ENCODE measurements at regions not wholly inside any gene's neighbourhood (a gene's known extent, or its start where the extent isn't known, plus 50 kb on each side); places are given as distances from the start of the nearest gene placed in this dataset.

DNA sequence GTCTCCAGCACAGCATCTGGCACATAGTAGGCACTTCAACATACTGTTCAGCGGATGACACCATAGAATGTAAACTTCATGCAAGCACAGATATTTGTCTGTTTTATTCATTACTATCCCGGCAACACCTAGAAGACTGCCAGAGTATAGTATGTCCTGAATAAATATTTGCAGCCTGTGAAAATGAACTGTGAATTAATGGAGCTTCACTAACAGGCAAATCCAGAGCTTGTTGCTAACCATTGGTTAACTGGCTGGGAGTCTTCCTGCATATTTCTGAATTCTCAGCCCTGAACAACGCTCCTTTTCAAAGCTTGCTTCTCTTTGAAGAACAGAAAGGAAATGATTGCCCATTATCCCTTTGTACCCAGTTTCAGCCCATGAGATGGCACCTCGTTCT lies 243.3 kb upstream of the CRY1 start (continued):
- TF ChIP-seq TSHZ2 (CRISPR knock-in tag; IDR thresholded peaks at IDR 0.05) (no peak), RARB (CRISPR knock-in tag; IDR thresholded peaks at IDR 0.05) (no peak), TOX (CRISPR knock-in tag; IDR thresholded peaks at IDR 0.05; ENCODE audit: borderline replicate concordance) (no peak), ZNF8 (CRISPR knock-in tag; IDR thresholded peaks at IDR 0.05) (no peak), BACH2 (CRISPR knock-in tag; IDR thresholded peaks at IDR 0.05; ENCODE audit: borderline replicate concordance) (no peak), TCF4 (CRISPR knock-in tag; IDR thresholded peaks at IDR 0.05; ENCODE audit: borderline replicate concordance) (no peak), ZFP3 (CRISPR knock-in tag; IDR thresholded peaks at IDR 0.05) (no peak), ESRRG (CRISPR knock-in tag; IDR thresholded peaks at IDR 0.05) (no peak), PPARA (CRISPR knock-in tag; IDR thresholded peaks at IDR 0.05; ENCODE audit: borderline replicate concordance) (no peak), ZNF565 (CRISPR knock-in tag; conservative IDR thresholded peaks at IDR 0.05; ENCODE audit: low read depth) (no peak), OSR1 (CRISPR knock-in tag; IDR thresholded peaks at IDR 0.05) (no peak), ZNF70 (CRISPR knock-in tag; IDR thresholded peaks at IDR 0.05) (no peak), ARNTL (CRISPR knock-in tag; IDR thresholded peaks at IDR 0.05; ENCODE audit: borderline replicate concordance, low read depth) (no peak), GLIS3 (CRISPR knock-in tag; IDR thresholded peaks at IDR 0.05) (no peak), ZC3H10 (CRISPR knock-in tag; IDR thresholded peaks at IDR 0.05) (no peak)

DNA sequence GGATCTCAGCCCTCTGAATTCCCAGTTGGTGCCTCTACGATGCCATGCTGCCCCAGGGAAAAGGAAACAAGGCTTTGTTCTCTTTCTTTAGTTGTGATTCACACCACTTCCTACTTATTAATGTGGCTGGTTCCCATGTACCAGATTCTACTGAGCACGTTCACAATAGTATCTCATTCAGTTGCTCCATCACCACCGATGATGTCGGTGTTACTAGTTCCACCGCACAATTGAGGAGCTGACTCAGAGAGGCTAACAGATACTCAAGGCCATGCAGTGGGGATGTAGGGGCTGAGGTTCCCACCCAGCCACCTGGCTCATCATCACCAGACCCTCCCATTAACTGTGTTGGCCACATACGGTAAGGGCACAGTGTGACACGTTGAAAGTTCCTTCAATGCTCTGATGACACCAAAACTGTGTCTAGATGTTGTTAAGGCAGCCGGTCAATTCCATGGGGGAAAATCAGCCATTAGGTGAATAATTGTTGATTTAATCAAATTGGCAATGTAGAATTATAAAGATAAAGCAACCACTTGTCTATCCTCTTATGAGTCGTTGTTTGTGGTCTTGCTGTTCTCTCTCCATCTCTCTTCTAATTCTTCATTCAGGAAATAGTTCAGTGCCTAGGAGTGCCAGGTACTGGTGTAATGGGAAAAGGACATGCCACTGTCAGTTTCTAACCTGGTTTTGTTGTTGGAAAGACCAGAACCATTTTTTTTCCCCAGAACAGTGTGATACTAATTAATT lies 244.2 kb upstream of the CRY1 start:
- no peak for TF ChIP-seq GLIS3 (CRISPR knock-in tag; IDR thresholded peaks at IDR 0.05)
- no peak for TF ChIP-seq ZFP3 (CRISPR knock-in tag; IDR thresholded peaks at IDR 0.05)
- TF ChIP-seq TCF4 (CRISPR knock-in tag; IDR thresholded peaks at IDR 0.05; ENCODE audit: borderline replicate concordance), result no peak
- TF ChIP-seq ZFP30 (CRISPR knock-in tag; IDR thresholded peaks at IDR 0.05), result no peak
- TF ChIP-seq ISL1 (CRISPR knock-in tag; IDR thresholded peaks at IDR 0.05), result no peak
- no peak for TF ChIP-seq ZNF8 (CRISPR knock-in tag; IDR thresholded peaks at IDR 0.05)
- no peak for TF ChIP-seq ZNF70 (CRISPR knock-in tag; IDR thresholded peaks at IDR 0.05)
- no peak for TF ChIP-seq OSR1 (CRISPR knock-in tag; IDR thresholded peaks at IDR 0.05)
- no peak for TF ChIP-seq TSHZ2 (CRISPR knock-in tag; IDR thresholded peaks at IDR 0.05)
- TF ChIP-seq CREB5 (CRISPR knock-in tag; IDR thresholded peaks at IDR 0.05; ENCODE audit: low read depth), result no peak
- no peak for TF ChIP-seq RARB (CRISPR knock-in tag; IDR thresholded peaks at IDR 0.05)

GRCh38 chr12:107339487-107339886 lies 246.1 kb upstream of the CRY1 start:
- ATAC-seq, result no peak
- TF ChIP-seq ESRRG (CRISPR knock-in tag; IDR thresholded peaks at IDR 0.05) (no peak), CSDC2 (CRISPR knock-in tag; IDR thresholded peaks at IDR 0.05) (no peak), ZNF565 (CRISPR knock-in tag; conservative IDR thresholded peaks at IDR 0.05; ENCODE audit: low read depth) (no peak), ISL1 (CRISPR knock-in tag; IDR thresholded peaks at IDR 0.05) (no peak), ZNF8 (CRISPR knock-in tag; IDR thresholded peaks at IDR 0.05) (no peak), BACH2 (CRISPR knock-in tag; IDR thresholded peaks at IDR 0.05; ENCODE audit: borderline replicate concordance) (no peak), ZFP30 (CRISPR knock-in tag; IDR thresholded peaks at IDR 0.05) (no peak), POU6F1 (CRISPR knock-in tag; IDR thresholded peaks at IDR 0.05; ENCODE audit: borderline replicate concordance, low read depth) (no peak), ZNF70 (CRISPR knock-in tag; IDR thresholded peaks at IDR 0.05) (no peak), GLIS3 (CRISPR knock-in tag; IDR thresholded peaks at IDR 0.05) (no peak), PPARA (CRISPR knock-in tag; IDR thresholded peaks at IDR 0.05; ENCODE audit: borderline replicate concordance) (no peak), TSHZ2 (CRISPR knock-in tag; IDR thresholded peaks at IDR 0.05) (no peak), ZC3H10 (CRISPR knock-in tag; IDR thresholded peaks at IDR 0.05) (no peak), RARB (CRISPR knock-in tag; IDR thresholded peaks at IDR 0.05) (no peak), ARNTL (CRISPR knock-in tag; IDR thresholded peaks at IDR 0.05; ENCODE audit: borderline replicate concordance, low read depth) (no peak)
- TF ChIP-seq, protein P1, sequence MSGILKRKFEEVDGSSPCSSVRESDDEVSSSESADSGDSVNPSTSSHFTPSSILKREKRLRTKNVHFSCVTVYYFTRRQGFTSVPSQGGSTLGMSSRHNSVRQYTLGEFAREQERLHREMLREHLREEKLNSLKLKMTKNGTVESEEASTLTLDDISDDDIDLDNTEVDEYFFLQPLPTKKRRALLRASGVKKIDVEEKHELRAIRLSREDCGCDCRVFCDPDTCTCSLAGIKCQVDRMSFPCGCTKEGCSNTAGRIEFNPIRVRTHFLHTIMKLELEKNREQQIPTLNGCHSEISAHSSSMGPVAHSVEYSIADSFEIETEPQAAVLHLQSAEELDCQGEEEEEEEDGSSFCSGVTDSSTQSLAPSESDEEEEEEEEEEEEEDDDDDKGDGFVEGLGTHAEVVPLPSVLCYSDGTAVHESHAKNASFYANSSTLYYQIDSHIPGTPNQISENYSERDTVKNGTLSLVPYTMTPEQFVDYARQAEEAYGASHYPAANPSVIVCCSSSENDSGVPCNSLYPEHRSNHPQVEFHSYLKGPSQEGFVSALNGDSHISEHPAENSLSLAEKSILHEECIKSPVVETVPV (CRISPR knock-in tag; IDR thresholded peaks at IDR 0.05), result no peak

More for the DNA sequence above, 244.2 kb upstream of the CRY1 start:
- no peak for ATAC-seq
